ENCODE measurements at regions not wholly inside any gene's neighbourhood (a gene's known extent, or its start where the extent isn't known, plus 50 kb on each side); places are given as distances from the start of the nearest gene placed in this dataset.
"Not testable (repeated sequence)": the region's sequence is repeated elsewhere in the genome, so short reads cannot be mapped to it uniquely, and the experiment has no call there.

- DNase-seq: no peak
Measured at GRCh38 chr9:90981726-90982125, 180.1 kb downstream of the SYK start.

GRCh38 chr9:90983394-90983793 is 181.8 kb downstream of the SYK start:
- DNase-seq: no peak

GRCh38 chr9:90985631-90986030 is 184.0 kb downstream of the SYK start:
- no peak for DNase-seq

- DNase-seq: no peak
Measured at GRCh38 chr9:90986161-90986560, 184.5 kb downstream of the SYK start.

GRCh38 chr9:90987566-90987965 is 185.9 kb downstream of the SYK start:
- DNase-seq: no peak

GRCh38 chr9:90988318-90988717 is 186.7 kb downstream of the SYK start:
- no peak for DNase-seq

GRCh38 chr9:90991953-90992352 is 190.3 kb downstream of the SYK start:
- DNase-seq: no peak

GRCh38 chr9:90995516-90995915 is 193.9 kb downstream of the SYK start:
- no peak for DNase-seq

- DNase-seq: no peak
Measured at GRCh38 chr9:90996154-90997065, 194.8 kb downstream of the SYK start.

- DNase-seq: no peak
Measured at GRCh38 chr9:90998573-90998972, 197.0 kb downstream of the SYK start.

GRCh38 chr9:90999425-91000397 is 198.1 kb downstream of the SYK start:
- no peak for DNase-seq

- DNase-seq: no peak
Measured at GRCh38 chr9:91001146-91001611, 199.6 kb downstream of the SYK start.

GRCh38 chr9:91004484-91004883 is 202.9 kb downstream of the SYK start:
- DNase-seq: no peak

GRCh38 chr9:91004992-91005391 is 203.4 kb downstream of the SYK start:
- no peak for DNase-seq

- DNase-seq: no peak
Measured at GRCh38 chr9:91006046-91006445, 204.4 kb downstream of the SYK start.

- no peak for DNase-seq
Measured at GRCh38 chr9:91008568-91008967, 206.9 kb downstream of the SYK start.

- DNase-seq: no peak
Measured at GRCh38 chr9:91011891-91012290, 210.3 kb downstream of the SYK start.

- DNase-seq: no peak
Measured at GRCh38 chr9:91012933-91013841, 211.6 kb downstream of the SYK start.

GRCh38 chr9:91017245-91017644 is 215.6 kb downstream of the SYK start:
- no peak for DNase-seq

- DNase-seq: not testable (repeated sequence)
Measured at GRCh38 chr9:91019871-91020270, 218.3 kb downstream of the SYK start.

- DNase-seq: not testable (repeated sequence)
Measured at GRCh38 chr9:91021656-91022055, 220.0 kb downstream of the SYK start.

GRCh38 chr9:91023741-91024140 is 222.1 kb downstream of the SYK start:
- no peak for DNase-seq
